ENCODE measurements at regions not wholly inside any gene's neighbourhood (a gene's known extent, or its start where the extent isn't known, plus 50 kb on each side); places are given as distances from the start of the nearest gene placed in this dataset.
"Not testable (repeated sequence)": the region's sequence is repeated elsewhere in the genome, so short reads cannot be mapped to it uniquely, and the experiment has no call there.

GRCh38 chr16:52033992-52034391 is 513.0 kb downstream of the TOX3 start:
- no peak for DNase-seq

- DNase-seq = no peak
These were observed 524.0 kb downstream of the TOX3 start for GRCh38 chr16:52022980-52023379.

- DNase-seq = no peak
These were observed 524.8 kb downstream of the TOX3 start for GRCh38 chr16:52022177-52022576.

GRCh38 chr16:52016387-52016786 is 530.6 kb downstream of the TOX3 start:
- no peak for DNase-seq

GRCh38 chr16:52005551-52005950 is 541.4 kb downstream of the TOX3 start:
- no peak for DNase-seq

GRCh38 chr16:52004343-52004742 is 542.6 kb downstream of the TOX3 start:
- no peak for DNase-seq

GRCh38 chr16:52002026-52002425 is 544.9 kb downstream of the TOX3 start:
- no peak for DNase-seq

- DNase-seq = no peak
These were observed 550.4 kb downstream of the TOX3 start for GRCh38 chr16:51996516-51996915.

GRCh38 chr16:51994597-51994996 is 552.3 kb downstream of the TOX3 start:
- DNase-seq = no peak

GRCh38 chr16:51989637-51990230 is 557.2 kb downstream of the TOX3 start:
- DNase-seq = no peak

GRCh38 chr16:51988977-51989376 is 558.0 kb downstream of the TOX3 start:
- no peak for DNase-seq

- no peak for DNase-seq
These were observed 559.4 kb downstream of the TOX3 start for GRCh38 chr16:51987519-51987918.

- no peak for DNase-seq
These were observed 560.2 kb downstream of the TOX3 start for GRCh38 chr16:51986717-51987116.

- DNase-seq = no peak
These were observed 560.6 kb downstream of the TOX3 start for GRCh38 chr16:51986301-51986700.

- no peak for DNase-seq
These were observed 561.8 kb downstream of the TOX3 start for GRCh38 chr16:51985126-51985525.

GRCh38 chr16:51984395-51984794 is 562.5 kb downstream of the TOX3 start:
- no peak for DNase-seq

- no peak for DNase-seq
These were observed 563.9 kb downstream of the TOX3 start for GRCh38 chr16:51982715-51983680.

- no peak for DNase-seq
These were observed 565.2 kb downstream of the TOX3 start for GRCh38 chr16:51981725-51982124.

GRCh38 chr16:51977506-51977905 is 569.4 kb downstream of the TOX3 start:
- DNase-seq = not testable (repeated sequence)

- no peak for DNase-seq
These were observed 575.8 kb downstream of the TOX3 start for GRCh38 chr16:51971184-51971583.

GRCh38 chr16:51968749-51969148 is 578.2 kb downstream of the TOX3 start:
- DNase-seq = no peak

GRCh38 chr16:51967646-51968045 is 579.3 kb downstream of the TOX3 start:
- DNase-seq = no peak

- DNase-seq = no peak
These were observed 586.0 kb downstream of the TOX3 start for GRCh38 chr16:51960931-51961330.

- DNase-seq = no peak
These were observed 593.5 kb downstream of the TOX3 start for GRCh38 chr16:51953286-51953985.
